ENCODE measurements at regions not wholly inside any gene's neighbourhood (a gene's known extent, or its start where the extent isn't known, plus 50 kb on each side); places are given as distances from the start of the nearest gene placed in this dataset.
A peak's percentile ranks its signal among the peaks of the same experiment; 100 is the strongest.

GRCh38 chr15:66832664-66833063 is 130.6 kb downstream of the SMAD6 start:
- peak; percentile 77 for DNase-seq

- no peak for DNase-seq
Measured at GRCh38 chr15:66833371-66833770, 131.3 kb downstream of the SMAD6 start.

DNA sequence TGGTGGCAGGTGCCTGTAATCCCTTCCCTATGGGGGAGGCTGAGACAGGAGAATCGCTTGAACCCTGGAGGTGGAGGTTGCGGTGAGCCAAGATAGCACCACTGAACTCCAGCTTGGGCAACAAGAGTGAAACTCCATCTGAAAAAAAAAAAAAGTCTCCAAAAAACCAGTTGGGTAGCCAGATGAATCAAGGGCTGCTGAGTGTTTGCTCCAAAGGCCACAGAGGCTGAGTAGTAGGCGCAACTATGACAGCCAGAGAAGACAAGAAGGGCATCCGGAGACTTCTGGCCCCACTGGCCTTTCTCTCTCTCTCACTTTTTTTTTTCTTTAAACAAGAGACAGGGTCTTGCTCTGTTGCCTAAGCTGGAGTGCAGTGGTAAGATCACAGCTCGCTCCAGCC is 131.8 kb downstream of the SMAD6 start:
- DNase-seq, result no peak

GRCh38 chr15:66834881-66835878 is 133.1 kb downstream of the SMAD6 start:
- DNase-seq, result no peak

GRCh38 chr15:66836231-66837030 is 134.4 kb downstream of the SMAD6 start:
- no peak for DNase-seq

DNA sequence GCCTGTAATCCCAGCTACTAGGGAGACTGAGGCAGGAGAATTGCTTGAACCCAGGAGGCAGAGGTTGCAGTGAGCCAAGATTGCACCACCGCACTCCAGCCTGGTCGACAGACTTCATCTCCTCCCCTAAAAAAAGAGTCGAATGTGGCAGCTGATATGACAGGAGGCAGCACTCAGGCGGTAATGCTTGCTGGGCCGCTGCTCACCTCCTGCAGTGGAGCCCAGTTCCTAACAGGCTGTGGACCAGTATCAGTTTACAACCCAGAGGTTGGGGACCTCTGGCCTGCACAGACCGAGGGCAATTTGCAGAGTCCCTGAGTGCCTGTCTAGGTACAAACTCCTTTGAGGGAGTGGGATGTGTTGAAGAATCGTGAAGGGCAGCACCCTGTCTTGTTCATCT is 136.2 kb downstream of the SMAD6 start:
- no peak for DNase-seq

- DNase-seq, result peak; percentile 72
Measured at GRCh38 chr15:66838671-66839239, 136.7 kb downstream of the SMAD6 start.

GRCh38 chr15:66839506-66840112 is 137.6 kb downstream of the SMAD6 start:
- no peak for DNase-seq

DNA sequence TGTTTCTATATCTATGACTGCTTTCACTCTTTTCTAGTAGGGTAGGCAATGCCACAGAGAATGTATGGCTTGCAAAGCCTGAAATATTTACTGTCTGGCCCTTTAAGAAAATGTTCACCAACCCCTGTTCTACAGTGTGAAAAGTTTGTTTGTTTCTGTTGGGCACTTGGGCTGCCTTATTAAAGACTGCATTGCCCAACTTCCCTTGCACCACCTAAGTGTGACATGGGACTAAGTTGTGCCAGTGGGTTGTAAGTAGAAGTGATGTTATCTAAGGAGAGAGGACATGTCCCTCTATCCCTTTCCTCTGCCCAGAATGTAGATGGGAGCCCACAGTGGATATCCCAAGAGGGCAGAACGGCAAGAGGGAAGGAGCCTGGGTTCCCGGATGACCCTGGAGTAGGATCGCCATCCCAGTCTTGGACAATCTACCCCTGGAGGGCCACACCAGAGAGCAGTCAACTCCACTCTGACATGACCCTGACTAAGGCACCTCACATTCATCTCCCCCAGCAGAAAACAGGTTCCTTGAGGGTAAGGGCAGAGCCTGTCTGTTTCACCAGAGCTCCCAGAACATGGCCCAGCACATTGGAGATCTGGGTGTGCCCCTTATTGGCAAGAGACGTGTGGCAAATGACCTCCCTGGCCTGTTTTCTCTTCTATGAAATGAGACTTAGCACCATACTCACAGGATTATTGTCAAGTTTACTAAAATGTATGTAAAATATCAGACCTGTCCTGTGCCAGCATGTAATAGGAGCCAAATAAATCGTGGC is 138.8 kb downstream of the SMAD6 start:
- no peak for DNase-seq

- DNase-seq, result peak; percentile 88
Measured at GRCh38 chr15:66841953-66842681, 140.1 kb downstream of the SMAD6 start.

DNA sequence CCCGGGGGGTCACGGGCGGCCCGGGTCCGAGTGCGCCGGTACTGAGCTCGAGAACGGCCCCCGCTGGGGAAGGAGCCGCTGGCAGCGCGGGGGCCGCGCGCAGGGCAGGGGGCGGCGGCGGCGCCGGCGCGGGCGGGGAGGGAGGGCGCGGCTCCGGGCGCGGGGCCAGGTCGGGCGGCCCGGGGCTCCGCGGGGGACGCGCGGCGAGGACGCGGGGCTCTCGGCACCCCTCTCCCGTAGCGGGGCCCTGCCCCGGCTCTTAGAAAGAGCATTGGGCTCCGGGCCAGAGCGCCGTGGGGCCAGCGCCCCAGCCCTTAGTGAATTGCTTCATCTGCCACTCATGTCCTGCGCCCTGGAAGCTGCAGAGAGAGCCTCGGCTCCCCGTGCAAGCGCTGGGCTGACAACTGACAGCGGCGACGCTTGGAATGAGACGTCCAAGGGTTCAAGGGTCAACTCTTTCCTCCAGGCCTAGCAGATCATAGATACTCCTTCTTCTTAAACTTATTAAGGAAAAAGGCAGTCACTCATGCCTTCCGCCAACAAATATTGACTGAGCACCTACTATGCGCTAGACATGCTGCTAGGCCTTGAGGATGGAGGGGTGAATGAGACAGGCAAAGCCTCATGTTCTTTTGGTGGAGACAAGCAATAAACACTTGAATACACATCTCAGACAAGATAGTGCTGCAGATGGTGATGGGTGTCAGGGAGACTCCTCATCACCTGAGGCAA is 140.8 kb downstream of the SMAD6 start:
- DNase-seq, result peak; percentile 56

DNA sequence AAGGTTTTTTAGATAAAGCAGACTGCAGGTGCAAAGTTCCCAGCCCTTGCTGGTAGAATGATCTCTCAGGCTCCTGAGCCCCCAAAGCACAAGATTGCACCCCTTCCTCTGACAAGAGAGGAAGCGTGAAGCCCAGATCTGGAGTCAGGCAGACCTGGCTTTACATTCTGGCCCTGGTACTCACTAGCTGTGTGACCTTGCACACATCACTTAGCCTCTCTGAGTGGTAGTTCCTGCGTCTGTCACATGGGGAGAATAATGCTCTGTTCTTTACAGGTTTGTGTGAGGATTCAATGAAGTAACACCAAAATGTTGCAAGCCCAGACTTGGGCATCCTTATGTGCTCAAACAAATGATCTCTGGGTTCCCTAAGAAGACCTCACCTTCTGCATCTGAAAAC is 141.5 kb downstream of the SMAD6 start:
- no peak for DNase-seq

DNA sequence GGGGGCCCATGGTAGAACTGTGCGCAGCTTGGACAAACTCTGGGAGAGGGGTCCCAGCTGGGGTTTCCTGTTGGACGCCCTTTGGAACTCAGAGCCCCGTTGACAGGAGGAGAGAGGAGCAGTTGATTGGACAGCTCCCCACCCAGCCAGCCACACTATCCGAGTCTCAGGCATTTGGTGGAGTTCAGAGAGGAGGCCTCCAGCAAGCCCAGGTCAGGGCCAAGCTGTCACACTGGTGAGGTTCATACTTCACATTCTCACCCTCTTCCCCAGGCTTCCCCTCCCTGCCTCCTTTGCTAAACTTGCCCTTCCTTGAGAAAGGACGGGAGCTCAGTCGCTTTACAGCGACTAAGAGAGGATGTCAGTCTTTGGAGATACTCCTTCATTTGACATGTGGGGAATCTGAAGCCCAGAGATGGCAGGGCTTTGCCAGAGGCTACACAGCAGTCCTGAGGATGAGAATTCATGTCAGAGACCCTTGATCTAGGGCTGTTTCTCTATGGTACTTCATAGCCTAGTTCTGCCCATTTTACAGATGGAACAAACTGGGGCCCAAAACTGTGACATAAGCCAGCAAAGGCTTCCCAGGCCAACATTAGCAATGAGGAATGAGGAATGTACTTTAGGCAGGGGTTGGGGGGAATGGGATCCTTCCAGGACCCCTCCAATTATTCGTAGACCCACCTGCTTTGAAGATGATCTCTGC is 142.2 kb downstream of the SMAD6 start:
- no peak for DNase-seq

DNA sequence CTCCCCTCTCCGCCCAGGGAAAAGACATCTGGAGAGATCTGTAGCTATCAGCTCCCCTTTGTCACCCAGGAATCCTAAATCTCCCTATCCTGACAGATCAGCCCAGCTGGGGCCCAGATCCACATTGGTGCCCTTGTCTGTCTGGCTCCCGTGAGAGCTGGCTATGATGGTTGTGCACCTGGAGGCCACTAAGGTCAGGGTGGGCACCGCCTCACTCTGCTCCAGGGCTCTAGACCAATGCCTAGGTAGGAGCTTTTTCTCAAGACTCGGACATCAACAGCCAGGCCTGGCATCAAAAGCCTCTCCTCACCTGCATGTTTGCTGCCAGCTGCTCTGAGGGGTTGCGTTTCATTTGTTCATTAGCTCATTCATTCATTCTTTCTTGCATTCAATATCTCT is 142.7 kb downstream of the SMAD6 start:
- no peak for DNase-seq

GRCh38 chr15:66845266-66845785 is 143.3 kb downstream of the SMAD6 start:
- no peak for DNase-seq

DNA sequence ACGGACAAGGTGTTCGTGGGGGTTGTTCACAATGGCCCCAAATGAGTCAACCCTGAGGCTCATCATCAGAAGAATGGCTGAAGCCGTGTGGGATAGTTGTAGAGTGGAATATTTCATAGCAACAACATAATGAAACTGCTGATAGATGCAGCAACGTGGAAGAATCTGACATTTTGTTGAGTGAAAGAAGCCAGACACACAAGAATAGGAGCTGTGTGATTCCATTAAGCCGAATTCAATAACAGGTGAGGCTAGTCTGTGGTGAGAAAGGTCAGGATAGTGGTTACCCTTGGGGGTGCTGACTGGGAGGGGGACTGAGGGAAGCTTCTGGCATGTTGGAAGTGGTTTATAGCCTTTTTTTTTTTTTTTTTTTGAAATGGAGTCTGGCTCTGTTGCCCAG is 144.0 kb downstream of the SMAD6 start:
- DNase-seq, result no peak

GRCh38 chr15:66846811-66847210 is 144.8 kb downstream of the SMAD6 start:
- no peak for DNase-seq

DNA sequence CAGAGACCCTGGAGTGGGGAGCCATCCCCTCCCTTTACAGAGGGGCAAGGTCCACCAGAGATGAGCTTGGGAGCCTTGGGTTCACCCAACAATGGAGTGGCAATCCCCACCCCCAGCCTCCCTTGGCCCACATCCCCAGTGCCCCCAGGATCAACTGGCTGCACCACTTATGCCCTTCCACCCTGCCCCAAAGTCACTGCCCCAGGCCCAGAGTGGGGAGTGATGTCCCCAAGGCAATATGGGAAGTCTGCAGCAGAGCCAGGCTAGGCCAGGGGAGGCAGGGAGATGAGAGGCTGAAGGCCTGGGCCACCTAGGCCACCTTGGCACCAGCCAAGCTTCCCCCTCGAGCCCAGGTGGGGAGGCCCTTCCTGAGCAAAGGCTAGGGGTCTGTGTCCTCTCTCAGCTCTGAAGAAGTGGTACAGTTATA is 145.5 kb downstream of the SMAD6 start:
- DNase-seq, result no peak

GRCh38 chr15:66848116-66848515 is 146.1 kb downstream of the SMAD6 start:
- no peak for DNase-seq

Data from fibroblast of upper back skin (primary cell).